Activated naive CD4-positive, alpha-beta T cell treated with anti-CD3 and anti-CD28 coated beads, Interleukin-2, amount 50 U/mL, for 72 hours (primary cell): ENCODE measurements at regions not wholly inside any gene's neighbourhood (a gene's known extent, or its start where the extent isn't known, plus 50 kb on each side); places are given as distances from the start of the nearest gene placed in this dataset.

Source experiments
- ATAC-seq, 2 donors: fragments of 150-1000 bp; cut with Tn5 transposase; 2 replicates each; pipeline ENCODE4 v1.10.0; 2021; ENCODE audit warnings: mild to moderate bottlenecking in 2 of 2, moderate library complexity in 2 of 2
- DNase-seq, 2 donors: peaks; one replicate each; pipeline ENCODE4 v3.0.0; 2021 to 2022; ENCODE audit warnings: low spot score in 2 of 2
- H3K27ac Mint-ChIP-seq, 2 donors: one replicate each; pipeline ENCODE4 v1.8.0; 2022; ENCODE audit warnings: mild to moderate bottlenecking in 2 of 2, mixed read lengths in 2 of 2
- H3K36me3 Mint-ChIP-seq, 2 donors: one replicate each; pipeline ENCODE4 v1.8.0; 2022; ENCODE audit warnings: mixed read lengths in 2 of 2
- H3K9me3 Mint-ChIP-seq, 2 donors: one replicate each; pipeline ENCODE4 v1.8.0; 2022; ENCODE audit warnings: mixed read lengths in 2 of 2

DNA sequence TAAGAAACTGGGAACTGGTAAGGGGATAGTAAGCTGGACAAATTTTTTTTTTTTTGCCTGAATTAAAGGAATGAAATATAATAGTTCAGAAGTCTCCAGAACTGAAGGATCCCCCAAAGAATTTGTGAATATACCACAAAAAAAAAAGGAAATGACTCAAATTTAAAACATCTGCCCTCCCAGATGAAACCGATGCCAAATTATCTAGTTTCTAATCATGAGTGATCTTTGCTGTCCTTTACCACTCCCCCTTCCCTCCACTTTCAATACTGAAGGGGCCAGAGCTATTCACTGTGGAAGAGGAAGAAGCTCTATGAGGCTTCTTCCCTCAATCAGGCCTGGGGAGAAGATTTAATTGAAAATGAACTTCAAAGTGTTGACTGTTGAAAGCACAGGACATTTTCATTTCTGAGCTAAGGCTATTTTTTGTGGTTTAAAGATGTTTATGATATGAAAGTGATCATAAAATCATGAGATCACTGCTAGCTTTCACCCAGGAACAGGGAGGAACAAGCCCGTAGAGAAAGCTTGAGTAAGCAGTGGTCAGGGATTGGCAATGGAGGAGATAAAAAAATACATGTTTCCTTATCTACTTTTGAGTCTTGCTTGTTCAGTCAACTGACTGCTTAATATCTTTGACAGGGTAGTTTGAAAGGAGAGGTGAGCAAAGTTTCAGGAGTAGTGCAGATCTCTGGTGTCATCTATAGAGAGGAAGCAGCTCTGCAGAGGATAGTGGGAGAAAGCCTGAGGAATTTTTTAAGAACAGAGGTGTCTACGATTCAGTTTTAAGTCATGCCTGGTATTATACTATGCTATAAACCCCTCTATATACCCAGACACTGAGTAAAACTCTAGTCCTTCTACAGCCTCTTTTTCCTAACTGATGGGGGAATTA lies 409.5 kb upstream of the FIGN start:
- H3K36me3 Mint-ChIP-seq: no peaks in the 10 kb centered on the region
- ATAC-seq: no peak
- peaks cover 10 to 13% of the 10 kb centered on the region in 2 donors for H3K9me3 Mint-ChIP-seq
- no peak for DNase-seq
- peak overlapping the region in 1 of 2 donors; percentile 36 for H3K27ac Mint-ChIP-seq

DNA sequence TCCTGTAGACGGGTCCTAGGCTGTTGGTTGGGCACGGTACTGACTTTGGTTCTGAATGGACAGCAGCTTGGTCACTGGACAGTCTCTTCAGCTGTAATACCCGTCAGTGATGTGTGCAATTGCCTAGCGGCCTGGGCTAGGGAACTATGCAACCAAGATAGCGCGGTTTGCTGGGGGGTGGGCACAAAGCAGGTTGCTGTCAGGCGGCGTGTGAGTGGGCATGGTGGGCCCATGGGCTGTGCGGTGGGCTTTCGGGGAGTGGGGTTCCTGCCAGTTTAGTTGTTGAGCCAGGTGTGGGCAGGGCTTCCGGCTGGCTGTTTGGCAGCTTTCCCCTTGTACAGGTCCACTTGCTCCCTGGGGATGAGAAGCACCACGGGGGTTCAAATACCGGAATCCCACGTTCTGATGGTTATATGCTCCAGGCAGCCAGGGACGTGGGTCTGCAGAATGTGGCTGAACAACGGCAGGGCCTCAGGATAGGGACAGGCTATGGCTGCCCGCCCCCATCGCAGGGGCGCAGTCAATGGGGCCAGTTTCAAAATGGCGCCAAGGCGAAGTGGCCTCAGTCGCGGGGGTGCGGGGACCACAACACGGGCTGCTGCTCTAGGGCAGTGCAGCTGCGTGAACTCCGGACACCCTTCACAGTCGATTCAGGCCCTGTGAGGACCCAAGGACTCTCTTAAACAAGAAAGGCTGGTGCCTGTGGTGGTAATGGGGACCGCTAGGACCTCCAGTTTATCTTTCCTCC lies 407.5 kb upstream of the FIGN start:
- no peak overlapping the region for H3K27ac Mint-ChIP-seq
- H3K9me3 Mint-ChIP-seq: peaks cover 5 to 6% of the 10 kb centered on the region in 2 donors
- H3K36me3 Mint-ChIP-seq: no peaks in the 10 kb centered on the region
- ATAC-seq (no peak), DNase-seq (no peak)

DNA sequence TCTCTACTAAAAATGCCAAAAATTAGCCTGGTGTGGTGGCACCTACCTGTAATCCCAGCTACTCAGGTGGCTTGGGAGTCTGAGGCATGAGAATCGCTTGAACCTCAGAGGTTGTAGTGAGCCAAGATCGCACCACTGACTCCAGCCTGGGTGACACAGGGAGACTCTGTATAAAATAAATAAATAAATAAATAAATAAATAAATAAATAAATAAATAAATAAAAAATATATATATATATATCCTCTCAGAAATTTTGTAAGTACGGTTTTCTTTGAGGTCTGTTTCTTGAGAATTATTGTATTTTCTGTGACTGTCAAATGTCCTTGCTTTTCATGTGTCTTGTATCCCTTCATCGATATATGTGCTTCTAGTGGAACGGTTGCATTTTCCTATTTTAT lies 406.9 kb upstream of the FIGN start:
- Mint-ChIP-seq H3K27ac (no peak overlapping the region), H3K9me3 (peaks cover 5 to 6% of the 10 kb centered on the region in 2 donors), H3K36me3 (no peaks in the 10 kb centered on the region)
- ATAC-seq (no peak), DNase-seq (no peak)

DNA sequence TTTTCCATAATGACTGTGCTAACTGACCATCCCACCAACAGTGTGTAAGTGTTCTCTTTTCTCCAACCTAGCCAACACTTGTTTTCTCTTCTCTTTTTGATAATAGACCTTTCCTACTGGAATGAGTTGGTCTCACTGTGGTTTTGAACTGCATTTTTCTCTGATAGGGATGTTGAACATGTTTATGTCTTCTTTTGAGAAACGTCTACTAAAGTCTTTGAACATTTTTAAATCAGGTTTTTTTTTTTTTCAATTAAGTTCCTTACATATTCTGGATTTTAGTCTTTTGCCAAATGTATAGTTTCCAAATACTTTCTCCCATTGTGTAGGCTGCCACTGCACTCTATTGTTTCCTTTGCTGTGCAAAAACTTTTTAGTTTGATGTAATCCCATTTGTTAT lies 405.5 kb upstream of the FIGN start:
- Mint-ChIP-seq H3K27ac (no peak overlapping the region), H3K9me3 (peaks cover 8 to 10% of the 10 kb centered on the region in 2 donors), H3K36me3 (no peaks in the 10 kb centered on the region)
- ATAC-seq (no peak), DNase-seq (no peak)

DNA sequence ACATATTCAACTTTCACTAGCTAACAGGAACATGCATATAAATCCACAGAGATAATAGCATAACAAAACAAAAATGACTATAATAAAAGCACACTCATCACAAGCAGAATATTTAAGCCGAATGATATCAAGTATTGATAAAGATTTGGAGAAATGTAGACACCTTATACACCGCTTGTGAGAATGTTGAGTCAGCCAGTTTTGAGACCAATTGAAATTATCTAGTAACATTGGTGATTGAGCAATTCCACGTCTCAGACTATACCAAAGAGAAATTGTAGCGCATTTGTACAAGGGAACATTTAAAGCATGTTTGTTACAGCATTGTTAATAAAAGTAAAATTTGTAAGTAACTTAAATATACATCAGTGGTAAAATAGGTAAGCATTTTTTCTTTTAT lies 402.9 kb upstream of the FIGN start:
- no peaks in the 10 kb centered on the region for H3K36me3 Mint-ChIP-seq
- no peak for DNase-seq
- ATAC-seq: no peak
- H3K9me3 Mint-ChIP-seq: peaks cover 10 to 12% of the 10 kb centered on the region in 2 donors
- no peak overlapping the region for H3K27ac Mint-ChIP-seq

DNA sequence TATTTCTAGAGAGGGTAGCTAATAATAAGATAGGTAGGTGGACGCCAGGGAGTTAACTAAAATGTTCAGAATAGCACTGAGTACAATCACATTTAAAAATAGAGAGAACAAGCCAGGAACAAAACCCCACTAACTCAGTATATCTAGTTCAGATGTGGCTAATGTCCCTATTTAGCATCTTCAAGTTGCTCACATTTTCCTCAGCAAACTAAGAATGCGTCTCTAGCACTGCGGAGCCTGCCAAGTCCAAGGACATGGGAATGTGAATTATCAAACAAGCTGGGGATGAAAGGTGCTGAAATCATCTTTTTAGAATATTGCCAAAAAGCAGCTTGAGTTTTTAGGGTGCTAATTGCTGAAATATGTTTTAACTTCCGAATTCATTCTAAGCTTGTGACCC lies 398.5 kb upstream of the FIGN start:
- peaks cover 6 to 10% of the 10 kb centered on the region in 2 donors for H3K9me3 Mint-ChIP-seq
- DNase-seq: no peak
- ATAC-seq: no peak
- no peak overlapping the region for H3K27ac Mint-ChIP-seq
- H3K36me3 Mint-ChIP-seq: no peaks in the 10 kb centered on the region

DNA sequence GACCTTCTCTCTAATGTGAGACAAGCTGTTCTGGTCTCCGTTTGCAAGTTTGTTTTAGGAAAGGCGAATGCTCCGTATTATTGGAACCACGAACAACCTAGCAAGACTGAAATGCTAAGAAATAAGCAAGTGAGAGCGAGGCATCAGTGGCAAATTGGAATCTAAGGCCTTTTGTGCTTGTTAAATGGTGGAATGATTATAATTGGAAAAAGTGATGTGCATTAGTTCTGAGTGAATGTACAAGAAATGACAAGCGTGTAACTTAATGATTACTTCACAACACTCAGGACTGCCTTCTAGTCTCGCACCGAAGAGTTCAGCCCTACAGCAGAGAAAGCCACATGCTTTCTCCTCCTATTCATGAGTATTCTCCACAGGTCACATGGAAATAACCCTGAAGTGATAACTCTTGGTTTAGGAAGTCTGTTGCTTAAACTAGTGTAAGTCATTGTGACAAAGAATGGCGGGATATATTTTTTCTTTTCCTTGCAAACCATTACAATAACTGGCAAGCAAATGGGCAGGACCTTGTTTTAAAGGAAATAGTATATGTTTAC lies 392.2 kb upstream of the FIGN start:
- DNase-seq (no peak), ATAC-seq (no peak)
- no peaks in the 10 kb centered on the region for H3K36me3 Mint-ChIP-seq
- H3K27ac Mint-ChIP-seq: no peak overlapping the region
- H3K9me3 Mint-ChIP-seq: peaks cover 0 to 5% of the 10 kb centered on the region in 2 donors

DNA sequence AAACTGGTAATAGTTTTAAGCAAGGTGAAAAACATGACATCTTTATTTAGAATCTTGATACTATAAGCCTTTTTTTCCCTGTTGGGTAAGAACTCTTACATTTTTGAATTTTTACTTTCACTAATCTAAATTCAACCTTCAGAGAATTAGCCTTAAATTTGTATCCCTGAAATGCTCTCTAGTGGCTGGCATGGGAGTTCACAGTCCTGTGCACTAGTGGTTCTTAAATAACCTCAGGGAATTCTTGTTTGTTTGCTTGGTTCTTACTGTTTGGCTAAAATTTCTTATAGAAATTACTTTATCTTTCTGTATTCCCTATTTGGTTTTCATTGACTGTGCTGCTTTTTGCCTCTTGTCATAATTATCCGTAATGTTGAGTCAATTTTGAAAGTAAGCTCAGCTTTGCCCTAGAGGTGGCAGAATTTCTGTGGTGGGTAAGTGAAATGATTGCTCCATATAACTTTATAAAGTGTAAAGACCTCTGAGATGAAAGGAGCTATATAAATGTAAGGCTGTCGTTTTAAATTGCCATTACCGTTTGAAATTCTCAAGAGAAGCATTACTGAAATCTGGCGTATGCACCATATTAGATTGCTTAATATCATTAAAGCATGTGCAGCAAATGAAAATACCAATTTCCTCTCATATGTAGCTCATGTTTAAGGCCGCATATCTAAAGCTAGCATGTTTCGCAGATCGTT lies 391.3 kb upstream of the FIGN start:
- DNase-seq (no peak), ATAC-seq (no peak)
- H3K27ac Mint-ChIP-seq: no peak overlapping the region
- no peaks in the 10 kb centered on the region for H3K36me3 Mint-ChIP-seq
- H3K9me3 Mint-ChIP-seq: no peaks in the 10 kb centered on the region

DNA sequence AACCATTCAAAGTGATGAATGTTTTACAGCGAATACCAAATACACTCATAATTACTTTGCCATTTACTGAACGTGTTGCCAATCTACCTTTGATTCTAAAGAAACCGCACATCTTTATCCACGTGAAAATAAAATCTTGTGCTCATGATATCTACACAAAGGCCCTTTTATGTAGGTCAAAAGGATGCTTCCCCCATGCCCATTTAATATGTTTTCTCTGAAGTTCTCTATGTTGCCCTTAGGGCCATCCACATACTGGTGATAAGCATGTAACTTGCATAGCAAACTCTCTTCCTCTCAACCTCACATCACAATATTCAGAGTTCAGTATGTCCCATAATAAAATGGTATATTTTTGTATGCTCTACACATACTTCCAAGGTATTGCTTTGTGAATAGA lies 380.0 kb upstream of the FIGN start:
- Mint-ChIP-seq H3K27ac (no peak overlapping the region), H3K9me3 (peaks cover 3 to 7% of the 10 kb centered on the region in 2 donors), H3K36me3 (no peaks in the 10 kb centered on the region)
- ATAC-seq: no peak
- DNase-seq: no peak

DNA sequence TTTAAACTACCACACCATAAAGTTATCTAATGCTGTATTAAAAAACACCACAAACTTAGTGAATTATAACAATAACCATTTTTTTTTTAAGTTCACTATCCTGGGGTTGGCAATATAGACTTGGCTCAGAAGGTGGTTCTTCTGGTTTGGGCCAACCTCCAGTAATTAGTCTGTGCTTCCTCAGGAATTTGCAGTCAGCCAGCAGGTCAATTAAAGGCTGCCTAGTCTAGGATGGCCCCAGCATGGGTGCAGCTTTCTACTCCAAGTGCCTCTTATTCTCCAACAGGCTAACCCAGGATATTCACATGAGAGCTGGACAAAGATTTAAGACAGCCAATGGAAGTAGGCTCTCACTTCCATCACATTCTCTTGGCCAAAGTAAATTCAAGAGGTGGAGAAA lies 379.1 kb upstream of the FIGN start:
- Mint-ChIP-seq H3K27ac (no peak overlapping the region), H3K9me3 (peaks cover 0 to 3% of the 10 kb centered on the region in 2 donors), H3K36me3 (no peaks in the 10 kb centered on the region)
- ATAC-seq (no peak), DNase-seq (no peak)

DNA sequence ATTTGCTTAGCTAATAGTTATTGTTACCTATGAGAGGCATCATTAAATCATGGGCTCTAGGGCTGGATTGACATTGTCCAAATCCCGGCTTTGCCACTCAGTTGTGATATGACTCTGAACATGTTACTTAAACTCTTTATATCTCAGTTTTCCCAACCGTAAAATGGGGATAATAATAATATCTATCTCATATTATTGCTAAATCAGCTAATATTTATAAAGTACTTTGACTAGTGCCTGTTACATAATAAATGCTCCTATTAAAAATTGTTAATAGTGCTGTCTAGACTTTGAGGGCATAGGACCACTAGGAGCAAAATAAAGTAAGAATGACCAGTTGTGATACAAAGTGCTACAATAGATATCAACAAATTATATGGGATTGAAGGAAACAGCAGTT lies 376.3 kb upstream of the FIGN start:
- DNase-seq (no peak), ATAC-seq (no peak)

DNA sequence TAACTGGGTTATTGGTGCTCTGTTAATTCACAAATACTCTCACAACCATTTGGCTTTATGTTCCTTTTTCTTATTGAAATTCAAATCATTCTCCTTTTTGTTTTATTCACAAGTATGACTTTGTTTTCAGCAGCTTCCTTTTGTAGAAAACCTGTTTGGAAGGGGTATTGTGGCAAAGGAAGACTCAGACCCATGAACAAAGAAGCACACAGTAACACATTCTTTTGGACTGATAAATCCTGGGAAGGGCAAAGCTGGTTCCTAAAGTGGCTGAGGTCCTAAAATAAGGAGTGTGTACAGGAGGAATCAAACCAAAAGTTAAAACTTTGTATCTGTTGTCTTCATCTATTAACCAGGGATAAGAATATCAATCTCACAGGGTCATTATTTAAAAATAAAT lies 374.7 kb upstream of the FIGN start:
- Mint-ChIP-seq H3K27ac (no peak overlapping the region), H3K9me3 (peaks cover 0 to 3% of the 10 kb centered on the region in 2 donors), H3K36me3 (no peaks in the 10 kb centered on the region)
- ATAC-seq: no peak
- DNase-seq: no peak

More for the DNA sequence above, 376.3 kb upstream of the FIGN start:
- Mint-ChIP-seq H3K36me3 (no peaks in the 10 kb centered on the region), H3K27ac (no peak overlapping the region), H3K9me3 (peaks cover 0 to 3% of the 10 kb centered on the region in 2 donors)

DNA sequence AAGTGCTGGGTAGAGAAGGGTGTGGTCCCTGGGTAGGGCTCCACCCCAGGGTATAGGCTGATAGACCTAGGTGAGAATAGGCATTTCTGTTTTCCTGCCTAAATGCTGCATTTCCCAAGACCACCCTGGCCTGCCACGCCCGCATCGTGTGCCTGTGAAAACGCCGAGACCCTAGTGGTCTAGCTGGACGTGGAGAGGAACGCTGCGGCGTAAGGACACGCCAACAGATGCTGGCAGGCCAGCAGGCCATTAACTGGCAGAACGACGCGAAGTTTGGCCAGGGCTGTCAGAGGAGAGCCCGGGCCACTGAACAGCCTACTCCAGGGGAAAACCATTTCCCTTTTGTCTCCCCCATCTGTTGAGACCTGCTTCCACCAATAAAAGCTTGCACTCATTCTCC lies 373.2 kb upstream of the FIGN start:
- ATAC-seq (no peak), DNase-seq (no peak)
- Mint-ChIP-seq H3K27ac (no peak overlapping the region), H3K36me3 (no peaks in the 10 kb centered on the region), H3K9me3 (peaks cover 0 to 7% of the 10 kb centered on the region in 2 donors)

DNA sequence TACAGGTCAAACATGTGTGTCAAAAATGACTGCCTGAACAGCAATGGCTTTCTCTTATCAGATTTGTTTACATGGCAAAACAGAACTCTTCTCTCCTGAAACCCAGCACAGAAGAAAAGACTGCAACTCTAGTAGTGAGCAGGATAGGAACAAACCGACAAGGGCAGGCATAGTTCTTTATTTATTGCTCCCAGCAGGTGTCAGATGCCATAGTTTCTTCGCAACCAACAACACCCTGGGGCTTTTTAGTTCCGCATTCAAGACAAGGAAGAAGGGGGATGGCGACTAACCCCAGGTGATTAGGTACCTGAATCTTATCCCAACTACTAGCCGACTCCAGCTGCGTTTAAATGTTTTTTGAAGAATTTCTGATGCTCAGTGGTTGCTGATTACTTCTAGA lies 367.5 kb upstream of the FIGN start:
- DNase-seq (no peak), ATAC-seq (no peak)
- no peak overlapping the region for H3K27ac Mint-ChIP-seq
- no peaks in the 10 kb centered on the region for H3K36me3 Mint-ChIP-seq
- peaks cover 10 to 12% of the 10 kb centered on the region in 2 donors for H3K9me3 Mint-ChIP-seq

DNA sequence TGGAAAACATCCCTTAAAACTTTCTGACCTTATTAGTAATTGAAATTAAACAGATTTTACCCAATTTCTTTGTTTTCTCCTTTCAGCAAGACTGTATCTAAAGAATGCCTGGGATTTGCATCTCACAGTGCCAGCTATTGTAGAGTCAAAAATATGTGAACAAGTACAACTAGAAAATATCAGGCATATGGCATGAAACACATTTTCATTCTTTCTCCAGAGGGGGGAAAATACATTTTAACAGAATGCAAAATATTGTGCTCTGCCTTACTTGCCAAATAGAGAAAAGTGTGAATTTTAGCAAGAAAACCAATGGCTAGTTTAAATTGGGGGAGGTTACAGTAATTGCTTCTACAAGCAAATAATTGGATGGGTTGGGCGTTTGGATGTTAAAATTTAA lies 366.6 kb upstream of the FIGN start:
- no peak for ATAC-seq
- peaks cover 10 to 12% of the 10 kb centered on the region in 2 donors for H3K9me3 Mint-ChIP-seq

DNA sequence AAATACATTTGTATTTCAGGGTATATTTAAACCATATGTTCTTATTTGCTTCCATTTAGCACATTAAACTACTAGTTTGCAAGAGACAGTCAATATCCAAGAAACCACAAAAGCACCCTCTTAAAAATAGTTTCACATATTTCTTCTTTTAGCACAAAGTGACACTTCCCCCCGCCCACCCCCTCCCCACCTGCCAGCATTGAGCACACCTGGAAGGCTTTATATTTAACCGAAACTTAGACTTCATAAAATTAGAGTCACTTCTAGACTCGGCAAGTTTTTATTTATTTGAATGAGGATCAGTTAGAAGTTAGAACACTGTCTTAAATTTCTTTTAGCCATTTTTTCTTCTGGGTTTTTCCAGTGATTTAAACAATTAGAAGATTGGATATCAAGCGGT lies 355.9 kb upstream of the FIGN start:
- no peak overlapping the region for H3K27ac Mint-ChIP-seq
- ATAC-seq (no peak), DNase-seq (no peak)
- no peaks in the 10 kb centered on the region for H3K36me3 Mint-ChIP-seq
- H3K9me3 Mint-ChIP-seq: peaks cover 16 to 17% of the 10 kb centered on the region in 2 donors

More for the DNA sequence above, 366.6 kb upstream of the FIGN start:
- no peak overlapping the region for H3K27ac Mint-ChIP-seq
- H3K36me3 Mint-ChIP-seq: no peaks in the 10 kb centered on the region
- no peak for DNase-seq

DNA sequence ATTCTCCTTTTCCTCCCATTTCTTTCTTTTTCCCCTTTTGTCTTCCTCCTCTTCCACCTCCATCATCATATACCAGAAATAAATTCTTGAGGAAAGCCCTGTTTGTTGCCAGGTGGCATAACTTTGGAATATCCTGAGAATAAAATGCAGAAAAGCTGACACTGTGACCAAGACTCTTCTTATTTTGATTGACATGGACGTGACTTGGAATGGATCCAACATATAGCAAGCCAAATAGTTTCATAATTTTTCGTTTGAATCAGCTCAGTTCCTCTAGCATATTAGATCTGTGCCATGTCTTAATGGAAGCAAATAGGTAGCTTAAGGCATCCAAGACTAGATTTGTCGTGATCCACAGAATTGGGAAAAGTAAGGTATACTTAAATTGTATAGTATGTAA lies 354.7 kb upstream of the FIGN start:
- ATAC-seq: no peak

More for the DNA sequence above, 354.7 kb upstream of the FIGN start:
- Mint-ChIP-seq H3K9me3 (peaks cover 16 to 17% of the 10 kb centered on the region in 2 donors), H3K36me3 (no peaks in the 10 kb centered on the region), H3K27ac (no peak overlapping the region)
- no peak for DNase-seq
